ENCODE measurements at regions not wholly inside any gene's neighbourhood (a gene's known extent, or its start where the extent isn't known, plus 50 kb on each side); places are given as distances from the start of the nearest gene placed in this dataset.

DNA sequence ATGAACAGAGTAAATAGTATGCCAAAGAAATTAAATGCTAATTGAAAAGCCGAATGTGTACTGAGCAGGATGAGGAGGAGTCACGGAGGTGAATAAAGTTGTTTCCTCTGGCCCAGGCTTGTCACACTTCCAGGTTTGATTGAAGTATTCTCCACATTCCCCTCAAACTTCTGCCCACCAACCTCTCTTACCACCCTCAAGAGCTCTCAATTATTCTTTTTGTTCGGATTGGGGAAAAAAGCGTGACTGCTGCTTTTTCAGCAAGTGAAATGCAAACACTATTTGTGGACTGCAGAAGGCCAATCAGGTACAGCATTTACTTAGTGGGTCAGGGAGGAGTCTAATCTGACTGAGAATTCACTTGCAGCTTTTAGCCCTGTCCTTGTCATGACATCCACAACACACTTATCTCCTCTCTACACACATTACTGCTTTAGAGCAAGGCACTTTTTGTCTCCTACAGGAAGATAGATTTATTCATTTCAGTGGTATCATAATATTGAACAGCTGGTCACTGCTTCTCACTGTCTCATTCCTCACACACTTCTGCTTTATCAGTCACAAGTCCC, 375.6 kb upstream of the PRMT6 start:
- DNase-seq (ENCODE audit: low read depth, low spot score) (no peak), FAIRE-seq (no peak), ATAC-seq (no peak)
- WGBS (ENCODE audit: insufficient coverage, insufficient replicate concordance, low lambda C conversion rate, missing lambda C conversion rate) = 14% methylated on average over 4 of the region's 4 CpGs
- ChIA-PET CTCF (interaction anchor here (0.6 kb wide), 1 partner anchor 658 kb away, joined by 3 read pairs; no protein-coding TSS in a partner anchor), SMC1A (ENCODE audit: uncharacterized antibody, unreplicated experiment) (no interaction called here), POLR2A (no interaction called here), RAD21 (ENCODE audit: unreplicated experiment) (no interaction called here)
- Histone ChIP-seq H3K27ac (ENCODE audit: control insufficient read depth, insufficient read depth) (no peak overlapping the region), H3K4me3 (no peak overlapping the region), H3K36me3 (ENCODE audit: control insufficient read depth in 2 of 2, insufficient read depth in 2 of 2, low read length in 1 of 2) (no peaks in the 10 kb centered on the region), H3K9ac (ENCODE audit: control insufficient read depth, insufficient read depth, low read length) (no peak overlapping the region), H3K9me3 (replicated peaks; ENCODE audit: control insufficient read depth, insufficient read depth, low read length) (no peaks in the 10 kb centered on the region), H3K4me1 (ENCODE audit: control insufficient read depth, insufficient read depth, low read length) (no peaks in the 10 kb centered on the region), H3K79me2 (ENCODE audit: control insufficient read depth, insufficient read depth, low read length) (no peaks in the 10 kb centered on the region), H4K20me1 (ENCODE audit: control insufficient read depth, insufficient read depth) (no peaks in the 10 kb centered on the region), H2AFZ (ENCODE audit: control insufficient read depth, low read depth, low read length) (no peak overlapping the region), H3K4me2 (ENCODE audit: control insufficient read depth, insufficient read depth) (no peak overlapping the region), H3K27me3 (replicated peaks in 1 of 2; ENCODE audit: control insufficient read depth in 2 of 2, insufficient read depth in 2 of 2, low read length in 1 of 2) (no peaks in the 10 kb centered on the region)
- in situ Hi-C loops (cut with MboI) = no loop called here
- intact Hi-C loops (cut with micrococcal nuclease; ENCODE audit: unreplicated experiment) = no loop called here
- no TSS peak for BruUV-seq (replicated peaks)
- no peak for TF ChIP-seq NFIC (IDR thresholded peaks at IDR 0.05; ENCODE audit: low read depth, low read length)
- no peak for TF ChIP-seq ZBED1 (IDR thresholded peaks at IDR 0.05; ENCODE audit: borderline replicate concordance)
- TF ChIP-seq, protein P1, sequence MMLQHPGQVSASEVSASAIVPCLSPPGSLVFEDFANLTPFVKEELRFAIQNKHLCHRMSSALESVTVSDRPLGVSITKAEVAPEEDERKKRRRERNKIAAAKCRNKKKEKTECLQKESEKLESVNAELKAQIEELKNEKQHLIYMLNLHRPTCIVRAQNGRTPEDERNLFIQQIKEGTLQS (IDR thresholded peaks at IDR 0.05; ENCODE audit: borderline replicate concordance, extremely low read depth, low read depth, low read length) = no peak
- TF ChIP-seq, protein P2, sequence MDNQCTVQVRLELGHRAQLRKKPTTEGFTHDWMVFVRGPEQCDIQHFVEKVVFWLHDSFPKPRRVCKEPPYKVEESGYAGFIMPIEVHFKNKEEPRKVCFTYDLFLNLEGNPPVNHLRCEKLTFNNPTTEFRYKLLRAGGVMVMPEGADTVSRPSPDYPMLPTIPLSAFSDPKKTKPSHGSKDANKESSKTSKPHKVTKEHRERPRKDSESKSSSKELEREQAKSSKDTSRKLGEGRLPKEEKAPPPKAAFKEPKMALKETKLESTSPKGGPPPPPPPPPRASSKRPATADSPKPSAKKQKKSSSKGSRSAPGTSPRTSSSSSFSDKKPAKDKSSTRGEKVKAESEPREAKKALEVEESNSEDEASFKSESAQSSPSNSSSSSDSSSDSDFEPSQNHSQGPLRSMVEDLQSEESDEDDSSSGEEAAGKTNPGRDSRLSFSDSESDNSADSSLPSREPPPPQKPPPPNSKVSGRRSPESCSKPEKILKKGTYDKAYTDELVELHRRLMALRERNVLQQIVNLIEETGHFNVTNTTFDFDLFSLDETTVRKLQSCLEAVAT (IDR thresholded peaks at IDR 0.05) = no peak
- TF ChIP-seq ESRRA (IDR thresholded peaks at IDR 0.05; ENCODE audit: low read length) = no peak
- TF ChIP-seq NFXL1 (IDR thresholded peaks at IDR 0.05; ENCODE audit: borderline replicate concordance) = no peak
- TF ChIP-seq HDAC2 (IDR thresholded peaks at IDR 0.05) = no peak
- TF ChIP-seq, protein P3, sequence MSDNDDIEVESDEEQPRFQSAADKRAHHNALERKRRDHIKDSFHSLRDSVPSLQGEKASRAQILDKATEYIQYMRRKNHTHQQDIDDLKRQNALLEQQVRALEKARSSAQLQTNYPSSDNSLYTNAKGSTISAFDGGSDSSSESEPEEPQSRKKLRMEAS (IDR thresholded peaks at IDR 0.05; ENCODE audit: low read depth, low read length) = no peak
- TF ChIP-seq ZSCAN29 (IDR thresholded peaks at IDR 0.05) = no peak
- TF ChIP-seq HDAC6 (IDR thresholded peaks at IDR 0.05; ENCODE audit: unreplicated experiment) = no peak
- TF ChIP-seq, protein P4, sequence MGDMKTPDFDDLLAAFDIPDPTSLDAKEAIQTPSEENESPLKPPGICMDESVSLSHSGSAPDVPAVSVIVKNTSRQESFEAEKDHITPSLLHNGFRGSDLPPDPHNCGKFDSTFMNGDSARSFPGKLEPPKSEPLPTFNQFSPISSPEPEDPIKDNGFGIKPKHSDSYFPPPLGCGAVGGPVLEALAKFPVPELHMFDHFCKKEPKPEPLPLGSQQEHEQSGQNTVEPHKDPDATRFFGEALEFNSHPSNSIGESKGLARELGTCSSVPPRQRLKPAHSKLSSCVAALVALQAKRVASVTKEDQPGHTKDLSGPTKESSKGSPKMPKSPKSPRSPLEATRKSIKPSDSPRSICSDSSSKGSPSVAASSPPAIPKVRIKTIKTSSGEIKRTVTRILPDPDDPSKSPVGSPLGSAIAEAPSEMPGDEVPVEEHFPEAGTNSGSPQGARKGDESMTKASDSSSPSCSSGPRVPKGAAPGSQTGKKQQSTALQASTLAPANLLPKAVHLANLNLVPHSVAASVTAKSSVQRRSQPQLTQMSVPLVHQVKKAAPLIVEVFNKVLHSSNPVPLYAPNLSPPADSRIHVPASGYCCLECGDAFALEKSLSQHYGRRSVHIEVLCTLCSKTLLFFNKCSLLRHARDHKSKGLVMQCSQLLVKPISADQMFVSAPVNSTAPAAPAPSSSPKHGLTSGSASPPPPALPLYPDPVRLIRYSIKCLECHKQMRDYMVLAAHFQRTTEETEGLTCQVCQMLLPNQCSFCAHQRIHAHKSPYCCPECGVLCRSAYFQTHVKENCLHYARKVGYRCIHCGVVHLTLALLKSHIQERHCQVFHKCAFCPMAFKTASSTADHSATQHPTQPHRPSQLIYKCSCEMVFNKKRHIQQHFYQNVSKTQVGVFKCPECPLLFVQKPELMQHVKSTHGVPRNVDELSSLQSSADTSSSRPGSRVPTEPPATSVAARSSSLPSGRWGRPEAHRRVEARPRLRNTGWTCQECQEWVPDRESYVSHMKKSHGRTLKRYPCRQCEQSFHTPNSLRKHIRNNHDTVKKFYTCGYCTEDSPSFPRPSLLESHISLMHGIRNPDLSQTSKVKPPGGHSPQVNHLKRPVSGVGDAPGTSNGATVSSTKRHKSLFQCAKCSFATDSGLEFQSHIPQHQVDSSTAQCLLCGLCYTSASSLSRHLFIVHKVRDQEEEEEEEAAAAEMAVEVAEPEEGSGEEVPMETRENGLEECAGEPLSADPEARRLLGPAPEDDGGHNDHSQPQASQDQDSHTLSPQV (IDR thresholded peaks at IDR 0.05) = no peak
- TF ChIP-seq, protein P5, sequence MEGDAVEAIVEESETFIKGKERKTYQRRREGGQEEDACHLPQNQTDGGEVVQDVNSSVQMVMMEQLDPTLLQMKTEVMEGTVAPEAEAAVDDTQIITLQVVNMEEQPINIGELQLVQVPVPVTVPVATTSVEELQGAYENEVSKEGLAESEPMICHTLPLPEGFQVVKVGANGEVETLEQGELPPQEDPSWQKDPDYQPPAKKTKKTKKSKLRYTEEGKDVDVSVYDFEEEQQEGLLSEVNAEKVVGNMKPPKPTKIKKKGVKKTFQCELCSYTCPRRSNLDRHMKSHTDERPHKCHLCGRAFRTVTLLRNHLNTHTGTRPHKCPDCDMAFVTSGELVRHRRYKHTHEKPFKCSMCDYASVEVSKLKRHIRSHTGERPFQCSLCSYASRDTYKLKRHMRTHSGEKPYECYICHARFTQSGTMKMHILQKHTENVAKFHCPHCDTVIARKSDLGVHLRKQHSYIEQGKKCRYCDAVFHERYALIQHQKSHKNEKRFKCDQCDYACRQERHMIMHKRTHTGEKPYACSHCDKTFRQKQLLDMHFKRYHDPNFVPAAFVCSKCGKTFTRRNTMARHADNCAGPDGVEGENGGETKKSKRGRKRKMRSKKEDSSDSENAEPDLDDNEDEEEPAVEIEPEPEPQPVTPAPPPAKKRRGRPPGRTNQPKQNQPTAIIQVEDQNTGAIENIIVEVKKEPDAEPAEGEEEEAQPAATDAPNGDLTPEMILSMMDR (IDR thresholded peaks at IDR 0.05 in 2 of 3, conservative IDR thresholded peaks at IDR 0.05 in 1 of 3; ENCODE audit: control insufficient read depth in 2 of 3, extremely low read depth in 1 of 3, insufficient read depth in 1 of 3, low read depth in 3 of 3, low read length in 3 of 3) = no peak
- no peak for TF ChIP-seq CREB1 (IDR thresholded peaks at IDR 0.05; ENCODE audit: low read depth)
- TF ChIP-seq ATF7 (IDR thresholded peaks at IDR 0.05; ENCODE audit: low read depth) = no peak
- TF ChIP-seq KAT2A (conservative IDR thresholded peaks at IDR 0.05; ENCODE audit: control insufficient read depth, low read depth, low read length) = no peak

Measured in GM12878 (cell line).